BE2C (cell line): ENCODE measurements at regions not wholly inside any gene's neighbourhood (a gene's known extent, or its start where the extent isn't known, plus 50 kb on each side); places are given as distances from the start of the nearest gene placed in this dataset.

Experiments used
- DNase-seq: peaks from one replicate; pipeline ENCODE4 v3.0.0-alpha.2; 2020
- H3K27me3 ChIP-seq: fragments of 250-450 bp; sonication (Bioruptor Pico); 2 replicates; pipeline ENCODE4 v1.5.1; 2020; ENCODE audit warnings: mild to moderate bottlenecking
- H3K36me3 ChIP-seq: fragments of 250-450 bp; sonication (Bioruptor Pico); 2 replicates; pipeline ENCODE4 v1.5.1; 2020; ENCODE audit warnings: mild to moderate bottlenecking
- H3K4me1 ChIP-seq: fragments of 250-450 bp; sonication (Bioruptor Pico); 2 replicates; pipeline ENCODE4 v1.5.1; 2020
- H3K4me3 ChIP-seq: 2 replicates; pipeline ENCODE4 v1.5.1; 2011; ENCODE audit warnings: low read depth, low read length
- H3K9me3 ChIP-seq: fragments of 250-450 bp; sonication (Bioruptor Pico); 2 replicates; pipeline ENCODE4 v1.5.1; 2020
- CTCF ChIP-seq: IDR thresholded peaks from 2 replicates; pipeline ENCODE4 v1.5.1; 2012; ENCODE audit warnings: mild to moderate bottlenecking, low read depth, low read length

- Histone ChIP-seq H3K9me3 (no peaks in the 10 kb centered on the region), H3K27me3 (no peaks in the 10 kb centered on the region), H3K36me3 (no peaks in the 10 kb centered on the region), H3K4me1 (no peaks in the 10 kb centered on the region; the same call in 1 of the 2 replicates), H3K4me3 (no peak overlapping the region)
- no peak for DNase-seq
- TF ChIP-seq CTCF, result no peak
These were observed 522.6 kb upstream of the PLXNA2 start for GRCh38 chr1:208766832-208767231.

GRCh38 chr1:208767816-208768215 is 523.6 kb upstream of the PLXNA2 start:
- H3K4me1 ChIP-seq, result no peaks in the 10 kb centered on the region; the same call in 1 of the 2 replicates
- DNase-seq, result no peak
- no peaks in the 10 kb centered on the region for H3K9me3 ChIP-seq
- H3K36me3 ChIP-seq, result no peaks in the 10 kb centered on the region
- H3K27me3 ChIP-seq, result no peaks in the 10 kb centered on the region
- no peak overlapping the region for H3K4me3 ChIP-seq
- no peak for TF ChIP-seq CTCF

GRCh38 chr1:208772891-208773290 is 528.7 kb upstream of the PLXNA2 start:
- H3K9me3 ChIP-seq, result no peaks in the 10 kb centered on the region
- no peak for DNase-seq
- H3K4me1 ChIP-seq, result no peaks in the 10 kb centered on the region
- no peak overlapping the region for H3K4me3 ChIP-seq
- no peak for TF ChIP-seq CTCF
- H3K36me3 ChIP-seq, result no peaks in the 10 kb centered on the region
- no peaks in the 10 kb centered on the region for H3K27me3 ChIP-seq

- Histone ChIP-seq H3K9me3 (no peaks in the 10 kb centered on the region), H3K27me3 (no peaks in the 10 kb centered on the region), H3K36me3 (no peaks in the 10 kb centered on the region), H3K4me3 (no peak overlapping the region), H3K4me1 (no peaks in the 10 kb centered on the region)
- DNase-seq, result no peak
- no peak for TF ChIP-seq CTCF
These were observed 531.7 kb upstream of the PLXNA2 start for GRCh38 chr1:208775841-208776240.

GRCh38 chr1:208778417-208778816 is 534.2 kb upstream of the PLXNA2 start:
- no peaks in the 10 kb centered on the region for H3K4me1 ChIP-seq
- no peaks in the 10 kb centered on the region for H3K27me3 ChIP-seq
- H3K9me3 ChIP-seq, result no peaks in the 10 kb centered on the region
- H3K4me3 ChIP-seq, result no peak overlapping the region
- no peak for DNase-seq
- no peak for TF ChIP-seq CTCF
- H3K36me3 ChIP-seq, result no peaks in the 10 kb centered on the region

- Histone ChIP-seq H3K4me3 (no peak overlapping the region), H3K9me3 (no peaks in the 10 kb centered on the region), H3K27me3 (no peaks in the 10 kb centered on the region), H3K4me1 (no peaks in the 10 kb centered on the region), H3K36me3 (no peaks in the 10 kb centered on the region)
- TF ChIP-seq CTCF, result no peak
- DNase-seq, result no peak
These were observed 537.3 kb upstream of the PLXNA2 start for GRCh38 chr1:208781391-208782045.
